A673 (cell line): ENCODE measurements at regions not wholly inside any gene's neighbourhood (a gene's known extent, or its start where the extent isn't known, plus 50 kb on each side); places are given as distances from the start of the nearest gene placed in this dataset.

ENCODE experiments used
- BruUV-seq: library from RNA; stranded (reverse); fragments of 400-500 nt; replicated peaks from 2 replicates; lab custom pipeline; 2021; lab: Mats Ljungman, UMichigan
- CTCF ChIA-PET: fragments of 300-600 bp; sonication (Branson Sonifier 250); formaldehyde crosslinking; loops from one replicate; lab custom pipeline; 2022; ENCODE audit warnings: antibody characterized with exemption; lab: Charles Lee
- POLR2A ChIA-PET: fragments of 300-600 bp; sonication (Branson Sonifier 250); formaldehyde crosslinking; loops from one replicate; lab custom pipeline; 2022; ENCODE audit warnings: antibody characterized with exemption; ENCODE audit not compliant: low non-redundant PET; lab: Charles Lee
- DNase-seq: peaks from one replicate; pipeline ENCODE4 v3.0.0-alpha.2; 2015; ENCODE audit warnings: low spot score
- H3K27ac ChIP-seq: fragments of 200-600 bp; sonication (generic); 2 replicates; pipeline ENCODE4 v1.5.1; 2016; ENCODE audit warnings: mixed run types, low read depth, mild to moderate bottlenecking, mixed read lengths, antibody characterized with exemption, low read length; ENCODE audit not compliant: poor library complexity, severe bottlenecking
- H3K27me3 ChIP-seq: fragments of 200-600 bp; sonication (generic); replicated peaks from 2 replicates; pipeline ENCODE4 v1.6.1; 2017; ENCODE audit warnings: mixed run types, low read depth, mild to moderate bottlenecking, mixed read lengths, antibody characterized with exemption, low read length; ENCODE audit not compliant: insufficient read depth, poor library complexity
- H3K36me3 ChIP-seq: fragments of 200-600 bp; sonication (generic); 2 replicates; pipeline ENCODE4 v1.6.1; 2016; ENCODE audit warnings: mixed run types, mild to moderate bottlenecking, mixed read lengths, antibody characterized with exemption, low read length; ENCODE audit not compliant: insufficient read depth, poor library complexity, severe bottlenecking
- H3K4me1 ChIP-seq: fragments of 200-600 bp; sonication (generic); 2 replicates; pipeline ENCODE4 v1.6.1; 2017; ENCODE audit warnings: mixed run types, mild to moderate bottlenecking, mixed read lengths, antibody characterized with exemption, low read length; ENCODE audit not compliant: insufficient read depth, poor library complexity, severe bottlenecking
- H3K4me3 ChIP-seq: fragments of 200-600 bp; sonication (generic); 2 replicates; pipeline ENCODE4 v1.5.1; 2016; ENCODE audit warnings: low read depth, mixed run types, mild to moderate bottlenecking, mixed read lengths, low read length; ENCODE audit not compliant: poor library complexity, severe bottlenecking
- H3K9me3 ChIP-seq: fragments of 200-600 bp; sonication (generic); 2 replicates; pipeline ENCODE4 v1.6.1; 2016; ENCODE audit warnings: mixed run types, low read depth, mild to moderate bottlenecking, mixed read lengths, antibody characterized with exemption, low read length; ENCODE audit not compliant: poor library complexity, severe bottlenecking
- CTCF ChIP-seq: fragments of 300-800, 200-600 bp; sonication (generic); conservative IDR thresholded peaks from 2 replicates; pipeline ENCODE4 v1.5.1; 2017; ENCODE audit warnings: low read depth, mild to moderate bottlenecking, antibody characterized with exemption, low read length, moderate library complexity, mixed read lengths
- EZH2 ChIP-seq: fragments of 200-600 bp; sonication (generic); IDR thresholded peaks from 2 replicates; pipeline ENCODE4 v1.6.1; 2017; ENCODE audit warnings: borderline replicate concordance, low read depth, mild to moderate bottlenecking, mixed read lengths, antibody characterized with exemption, low read length; ENCODE audit not compliant: poor library complexity, severe bottlenecking
- intact Hi-C: fragments of 100-400 bp; cut with micrococcal nuclease; formaldehyde crosslinking; loops from one replicate; pipeline ENCODE4 v1.10.0; 2022; ENCODE audit not compliant: unreplicated experiment

- H3K4me1 ChIP-seq: no peaks in the 10 kb centered on the region
- intact Hi-C loops: no loop called here
- H3K27ac ChIP-seq: no peak overlapping the region
- H3K36me3 ChIP-seq: no peaks in the 10 kb centered on the region
- ChIA-PET POLR2A (interaction anchor here (0.7 kb wide), 1 partner anchor 848 kb away, joined by 3 read pairs; no protein-coding TSS in a partner anchor), CTCF (no interaction called here)
- no TSS peak for BruUV-seq
- TF ChIP-seq CTCF (no peak), EZH2 (no peak)
- no peak for DNase-seq
- no peak overlapping the region for H3K4me3 ChIP-seq
- no peaks in the 10 kb centered on the region for H3K27me3 ChIP-seq
- peaks cover 46% of the 10 kb centered on the region for H3K9me3 ChIP-seq
Observed at GRCh38 chr5:2908086-2908485, 156.6 kb upstream of the IRX2 start.

- Histone ChIP-seq H3K9me3 (peaks cover 52% of the 10 kb centered on the region), H3K4me3 (no peak overlapping the region), H3K36me3 (no peaks in the 10 kb centered on the region), H3K27me3 (no peaks in the 10 kb centered on the region), H3K4me1 (no peaks in the 10 kb centered on the region), H3K27ac (no peak overlapping the region)
- ChIA-PET CTCF (no interaction called here), POLR2A (no interaction called here)
- no TSS peak for BruUV-seq
- DNase-seq: no peak
- intact Hi-C loops: no loop called here
- TF ChIP-seq CTCF (no peak), EZH2 (no peak)
Observed at GRCh38 chr5:2906302-2907090, 155.0 kb upstream of the IRX2 start.

DNA sequence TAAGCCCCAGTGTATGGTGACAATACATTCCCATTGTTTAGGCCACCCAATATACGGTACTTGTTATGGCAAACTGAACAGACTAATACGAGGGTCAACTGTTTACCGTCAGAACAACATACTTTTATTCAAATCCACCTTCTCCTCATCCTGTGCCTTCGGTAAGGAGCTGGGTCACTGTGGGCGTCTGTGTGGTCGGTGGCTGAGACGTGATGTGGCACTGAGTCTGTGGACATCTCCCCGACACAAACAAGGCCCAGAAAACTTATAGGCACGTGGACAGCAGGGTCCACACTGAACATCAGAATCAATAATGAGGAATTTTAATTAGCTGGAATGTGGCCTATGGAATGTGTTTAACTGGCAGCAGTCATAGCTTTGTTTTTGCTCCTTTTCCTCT, 154.3 kb upstream of the IRX2 start:
- Histone ChIP-seq H3K36me3 (no peaks in the 10 kb centered on the region), H3K27ac (no peak overlapping the region), H3K9me3 (peaks cover 49% of the 10 kb centered on the region), H3K4me3 (no peak overlapping the region), H3K27me3 (no peaks in the 10 kb centered on the region), H3K4me1 (no peaks in the 10 kb centered on the region)
- no peak for DNase-seq
- ChIA-PET POLR2A (no interaction called here), CTCF (no interaction called here)
- TF ChIP-seq EZH2 (no peak), CTCF (no peak)
- BruUV-seq: no TSS peak
- intact Hi-C loops: no loop called here
